ENCODE measurements at regions not wholly inside any gene's neighbourhood (a gene's known extent, or its start where the extent isn't known, plus 50 kb on each side); places are given as distances from the start of the nearest gene placed in this dataset.

DNA sequence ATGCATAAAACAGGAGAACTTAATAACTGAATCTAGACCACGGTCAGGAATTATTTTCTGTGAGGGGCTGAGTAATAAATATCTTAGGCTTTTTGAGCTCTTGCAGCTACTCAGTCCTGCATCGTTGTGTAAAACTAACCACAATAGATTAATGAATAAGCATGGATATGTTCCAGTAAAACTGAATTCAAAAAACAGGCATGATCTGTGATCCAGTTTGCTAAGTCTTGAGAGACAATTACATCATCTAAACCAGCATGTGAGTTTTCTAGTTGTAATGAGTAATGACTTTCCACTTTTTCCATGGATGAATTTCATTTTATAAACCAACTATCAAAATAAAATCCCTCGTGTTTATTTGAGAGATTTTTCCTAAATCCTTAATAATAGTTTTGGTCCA is 336.8 kb downstream of the RFPL4B start:
- TF ChIP-seq CTCF (IDR thresholded peaks at IDR 0.05) (no peak), POLR2AphosphoS5 (IDR thresholded peaks at IDR 0.05) (no peak), EP300 (IDR thresholded peaks at IDR 0.05) (no peak)
